ENCODE measurements at regions not wholly inside any gene's neighbourhood (a gene's known extent, or its start where the extent isn't known, plus 50 kb on each side); places are given as distances from the start of the nearest gene placed in this dataset.

DNA sequence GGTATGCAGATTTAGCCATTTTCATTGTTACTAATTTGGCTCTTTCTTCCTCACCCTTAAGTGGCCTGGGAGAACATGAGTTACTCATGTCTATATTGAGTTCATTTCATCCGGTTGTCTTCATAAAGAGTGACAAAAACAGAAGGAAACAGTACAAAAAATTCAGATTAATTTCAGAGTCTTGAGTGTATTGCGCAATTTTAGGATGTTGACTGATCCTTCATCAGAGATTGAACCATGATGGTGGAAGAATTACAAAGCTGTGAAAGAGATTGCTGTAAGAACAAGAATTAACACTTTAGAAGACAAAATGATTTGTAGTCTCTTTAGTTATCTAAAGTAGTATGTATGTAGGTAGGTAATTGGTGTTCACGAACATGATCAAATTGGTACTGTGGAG lies 194.0 kb upstream of the PPP1R3A start:
- no peak for DNase-seq

- no peak for DNase-seq
Measured at GRCh38 chr7:114110666-114111065, 191.9 kb upstream of the PPP1R3A start.

GRCh38 chr7:114109721-114110120 lies 190.9 kb upstream of the PPP1R3A start:
- DNase-seq, result no peak

DNA sequence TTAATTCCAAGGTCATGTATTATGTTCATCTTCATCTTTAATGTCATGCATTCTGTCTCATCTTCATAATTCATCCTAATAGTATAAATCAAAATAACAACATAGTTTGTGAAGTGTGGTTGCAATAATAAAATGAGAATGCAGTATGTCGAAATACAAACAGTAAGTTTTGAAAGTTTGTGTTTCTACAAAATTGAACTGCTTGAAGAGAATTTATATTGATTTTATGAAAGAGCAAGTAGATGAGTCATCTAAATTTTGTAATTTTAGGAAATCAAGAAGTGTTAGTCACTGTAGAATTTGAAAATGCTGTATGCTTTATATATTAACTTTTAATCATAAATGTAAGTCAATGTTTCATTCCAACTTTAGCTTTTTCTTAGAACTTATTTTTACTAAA lies 190.5 kb upstream of the PPP1R3A start:
- no peak for DNase-seq

DNA sequence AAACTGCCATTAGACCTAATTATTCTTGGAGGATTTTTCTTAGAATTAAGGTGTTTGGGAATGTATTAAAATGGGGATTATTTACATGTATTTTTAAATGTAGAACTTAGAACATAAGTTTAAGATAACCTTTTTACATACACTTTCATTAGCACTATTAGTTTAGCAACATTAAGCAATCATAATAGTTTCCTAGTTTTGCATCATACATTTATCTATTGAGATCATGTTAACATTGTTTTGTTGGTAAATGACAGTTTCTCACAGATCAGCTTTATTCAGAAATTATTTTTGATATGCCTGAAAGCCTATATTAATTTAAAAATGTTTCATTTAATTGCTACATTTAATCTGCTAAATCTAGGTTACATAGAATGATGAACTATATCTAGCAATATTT lies 189.7 kb upstream of the PPP1R3A start:
- no peak for DNase-seq

GRCh38 chr7:114107522-114107921 lies 188.7 kb upstream of the PPP1R3A start:
- DNase-seq, result no peak

- no peak for DNase-seq
Measured at GRCh38 chr7:114104035-114104434, 185.2 kb upstream of the PPP1R3A start.

GRCh38 chr7:114102996-114103395 lies 184.2 kb upstream of the PPP1R3A start:
- no peak for DNase-seq

GRCh38 chr7:114102131-114102530 lies 183.3 kb upstream of the PPP1R3A start:
- DNase-seq, result no peak

GRCh38 chr7:114100810-114101209 lies 182.0 kb upstream of the PPP1R3A start:
- DNase-seq, result no peak

- DNase-seq, result no peak
Measured at GRCh38 chr7:114099337-114099736, 180.5 kb upstream of the PPP1R3A start.

DNA sequence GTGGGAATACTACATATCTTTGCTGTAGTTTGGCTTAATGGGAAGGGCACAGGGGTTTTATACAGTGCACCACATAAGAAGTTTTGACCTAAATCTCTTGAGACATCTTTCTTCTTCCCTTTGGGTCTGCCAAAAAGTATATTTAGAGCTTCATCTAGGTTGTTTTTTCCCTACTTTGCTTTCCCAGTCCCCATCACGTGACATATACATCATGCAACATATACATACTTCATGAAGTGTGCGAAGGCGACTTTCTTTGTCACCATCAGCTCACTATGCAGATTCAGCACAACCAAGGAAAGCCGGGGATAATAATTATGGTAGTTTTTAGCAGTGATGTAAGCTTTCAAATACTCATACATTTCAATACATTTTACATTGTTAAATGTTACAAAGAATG lies 177.1 kb upstream of the PPP1R3A start:
- DNase-seq, result no peak

DNA sequence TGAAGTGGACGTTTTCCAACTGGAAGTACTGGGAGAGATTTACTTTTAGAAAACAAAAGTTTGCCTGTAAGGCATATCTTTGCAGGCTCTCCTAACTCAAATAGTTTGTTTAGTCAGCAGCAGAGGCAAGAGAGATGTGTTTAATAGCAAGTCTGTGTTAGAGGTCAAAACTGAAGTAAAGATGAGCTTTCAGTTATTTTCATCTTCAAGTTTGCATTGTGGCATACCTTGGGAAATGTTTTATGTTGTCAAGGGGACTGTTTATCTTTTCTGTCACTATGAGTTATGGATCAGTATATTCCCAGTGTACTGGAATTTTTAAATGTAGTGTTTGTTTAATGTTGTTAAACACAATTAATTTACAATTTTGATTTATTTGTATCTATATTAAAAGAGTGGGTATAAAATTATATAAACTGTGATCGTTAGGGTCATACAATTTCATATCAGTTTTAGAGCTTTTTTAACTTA lies 169.7 kb upstream of the PPP1R3A start:
- DNase-seq, result no peak

DNA sequence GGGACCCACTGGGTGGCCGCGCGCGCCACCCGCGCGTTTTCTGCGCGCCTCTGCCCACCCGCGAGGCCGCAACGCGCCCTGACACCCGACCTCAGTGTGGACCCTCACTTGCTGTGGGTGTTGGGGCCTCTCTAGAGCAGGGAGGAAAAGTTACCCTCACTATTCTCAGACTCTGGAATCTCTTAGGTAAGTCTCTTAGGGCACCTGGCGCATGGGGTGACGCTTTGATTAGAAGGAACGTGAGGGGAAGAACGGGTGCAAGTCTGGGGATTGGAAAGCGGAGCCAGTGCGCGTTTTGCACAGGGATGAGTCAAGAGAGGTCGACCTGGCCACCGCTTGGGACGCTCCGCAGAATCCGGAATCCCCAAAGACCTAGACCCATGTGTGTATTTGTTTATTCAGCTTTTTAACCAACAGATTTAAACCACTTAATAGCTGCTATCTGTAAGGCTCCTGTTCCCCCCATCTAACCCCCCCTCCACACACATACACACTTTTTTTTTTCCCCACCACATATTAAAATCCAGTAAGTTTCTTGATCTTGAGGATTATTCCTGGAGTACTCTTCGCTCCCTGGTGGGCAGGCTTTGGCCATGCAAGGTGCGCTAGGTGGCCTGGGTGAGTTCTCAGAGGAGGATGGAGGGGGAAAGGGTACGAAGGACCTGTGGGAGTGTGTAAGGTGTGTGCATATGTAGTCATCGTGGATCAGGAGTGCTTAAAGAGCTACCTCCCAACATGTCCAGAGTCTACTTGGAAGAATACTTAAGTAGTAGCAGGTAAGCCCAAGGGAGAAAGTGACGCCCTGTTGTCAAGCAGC lies 169.1 kb upstream of the PPP1R3A start:
- no peak for DNase-seq

DNA sequence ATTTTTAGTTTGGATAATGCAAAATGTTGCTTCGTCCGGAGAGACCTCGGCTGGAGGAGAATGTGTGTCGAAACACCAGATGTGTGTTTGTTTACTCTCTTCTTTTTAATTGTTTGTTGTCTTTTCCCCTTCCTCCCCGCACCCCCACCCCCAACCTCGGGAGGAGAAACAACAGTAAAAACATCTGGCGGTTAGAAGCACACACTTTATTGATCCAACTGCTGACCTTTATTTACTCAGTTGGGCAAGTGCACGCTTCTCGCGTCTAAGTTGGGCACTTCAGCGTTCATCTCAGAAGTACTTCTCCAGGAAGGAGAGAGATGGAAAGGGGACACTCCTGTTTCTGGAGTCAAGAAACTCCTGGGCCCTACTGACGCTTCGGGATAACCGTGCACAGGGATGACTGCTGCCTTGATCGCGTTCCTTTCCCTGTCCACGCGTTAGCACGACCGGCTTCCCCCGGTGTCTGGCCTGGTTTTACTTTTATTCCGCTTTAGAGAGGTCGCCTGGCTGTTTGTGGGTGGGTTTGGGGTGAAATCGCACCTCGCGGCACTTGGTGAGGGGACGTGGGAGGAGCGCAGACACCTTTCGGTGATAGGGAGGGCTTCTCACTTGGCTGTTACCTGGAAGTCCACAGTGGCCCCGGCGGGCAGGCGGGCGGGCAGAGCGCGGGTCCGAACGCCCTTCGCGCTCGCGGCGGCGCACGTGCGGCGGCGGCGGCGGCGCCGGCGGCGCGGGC lies 168.3 kb upstream of the PPP1R3A start:
- DNase-seq, result peak; percentile 11

DNA sequence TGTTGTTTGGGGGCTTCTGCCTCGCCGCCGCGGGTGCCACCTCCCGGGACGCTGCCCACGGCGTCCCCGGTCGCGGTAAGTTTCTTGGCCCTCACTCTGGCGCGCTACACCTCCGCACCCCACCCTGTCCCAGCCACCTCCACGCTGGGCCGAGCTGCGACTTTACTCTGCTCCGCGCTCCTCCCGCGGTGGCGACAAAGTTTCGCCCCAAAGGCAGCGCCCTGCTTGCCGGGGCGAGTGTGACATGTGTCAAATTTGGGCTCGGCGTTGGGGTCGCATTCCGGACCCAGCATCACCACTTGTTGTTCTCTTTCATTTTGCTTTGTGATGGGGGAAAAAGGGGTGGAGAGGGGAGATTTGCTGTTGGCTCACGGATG lies 167.7 kb upstream of the PPP1R3A start:
- DNase-seq, result peak; percentile 8

- peak; percentile 70 for DNase-seq
Measured at GRCh38 chr7:114085592-114086501, 167.0 kb upstream of the PPP1R3A start.

- DNase-seq, result no peak
Measured at GRCh38 chr7:114085313-114085591, 166.4 kb upstream of the PPP1R3A start.

DNA sequence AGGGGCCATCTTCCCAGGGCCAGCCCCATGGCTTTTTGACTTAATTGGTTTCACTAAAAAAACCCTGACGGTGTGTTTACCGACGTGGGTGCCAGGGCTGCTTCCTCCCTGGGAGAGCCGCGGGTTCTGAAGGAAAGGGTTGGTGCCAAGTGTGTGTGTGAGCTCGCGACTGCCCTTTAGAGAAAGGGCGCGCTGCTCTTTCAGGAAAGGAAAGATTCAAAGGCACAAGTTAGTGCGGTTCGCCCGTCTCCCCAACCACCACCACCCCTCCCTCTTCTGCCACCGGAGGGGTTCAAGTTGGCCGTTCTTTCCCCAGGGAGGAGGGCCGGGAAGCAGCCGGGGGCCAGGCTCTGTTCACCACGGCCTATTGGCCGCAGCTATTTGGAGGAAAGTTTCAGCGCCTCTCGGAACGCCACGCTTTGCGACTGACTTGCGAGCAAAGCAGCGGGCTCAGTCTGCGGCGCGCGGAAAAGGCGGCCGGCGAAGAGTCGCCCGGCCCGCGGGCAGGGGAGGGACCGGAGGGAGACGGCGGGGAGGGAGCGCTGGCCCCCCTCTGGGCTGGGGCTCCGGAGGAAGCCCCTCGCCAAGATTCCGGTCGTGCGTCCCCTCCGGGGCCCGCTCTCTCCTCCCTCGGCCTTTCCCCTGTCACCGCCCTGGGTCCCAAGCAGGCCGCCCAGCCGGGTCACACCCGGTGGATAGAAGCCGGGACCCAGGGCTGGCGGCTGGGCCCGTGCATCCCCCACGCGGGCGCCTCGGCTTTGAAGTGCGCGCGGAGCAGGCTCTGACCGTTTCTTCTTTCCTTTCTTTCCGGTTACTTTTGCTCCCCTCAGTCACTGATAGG lies 165.9 kb upstream of the PPP1R3A start:
- DNase-seq, result peak; percentile 39

DNA sequence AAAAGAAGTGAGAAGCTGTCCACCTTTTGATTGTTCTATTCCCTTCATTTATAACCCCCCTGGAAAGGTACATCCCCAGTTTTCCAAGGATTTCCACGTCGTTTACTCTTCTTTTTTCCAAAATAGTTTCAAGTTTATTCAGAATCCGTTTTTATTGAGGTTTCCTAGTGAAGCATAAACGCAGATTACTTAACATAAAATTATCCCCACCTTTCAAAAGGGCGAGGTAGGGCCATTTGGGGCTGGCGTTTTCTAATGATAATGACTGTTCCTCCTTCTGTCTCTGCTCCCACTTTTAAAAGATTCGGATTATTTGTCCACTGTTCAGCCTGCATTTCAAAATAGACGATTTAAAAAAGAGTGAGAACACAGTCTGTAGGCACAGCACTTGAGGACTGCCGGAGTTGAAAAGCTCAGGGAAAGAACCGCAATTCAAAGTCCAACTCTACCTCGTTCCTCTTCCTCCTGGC lies 165.2 kb upstream of the PPP1R3A start:
- DNase-seq, result peak; percentile 36

- DNase-seq, result peak; percentile 31
Measured at GRCh38 chr7:114083166-114084001, 164.6 kb upstream of the PPP1R3A start.
